Mucosa of descending colon (tissue), 3 donors: ENCODE measurements at regions not wholly inside any gene's neighbourhood (a gene's known extent, or its start where the extent isn't known, plus 50 kb on each side); places are given as distances from the start of the nearest gene placed in this dataset.

Source experiments
- ATAC-seq: fragments of 200-7000 bp; cut with Tn5 transposase; one replicate; pipeline ENCODE4 v1.9.1; 2020; ENCODE audit warnings: mild to moderate bottlenecking, moderate library complexity
- DNase-seq, 3 donors: peaks; one replicate each; pipeline ENCODE4 v3.0.0-alpha.2; 2020
- H3K36me3 ChIP-seq: fragments of 200-600 bp; one replicate; pipeline ENCODE4 v1.8.0; 2021; ENCODE audit warnings: low read depth, mild to moderate bottlenecking
- H3K4me1 ChIP-seq: fragments of 200-600 bp; one replicate; pipeline ENCODE4 v1.8.0; 2021; ENCODE audit warnings: low read depth, mild to moderate bottlenecking
- H3K4me3 ChIP-seq: fragments of 200-600 bp; one replicate; pipeline ENCODE4 v1.8.0; 2021; ENCODE audit warnings: mild to moderate bottlenecking
- H3K9me3 ChIP-seq: fragments of 200-600 bp; one replicate; pipeline ENCODE4 v1.8.0; 2021; ENCODE audit warnings: mild to moderate bottlenecking
- intact Hi-C, 2 donors: fragments of 100-400 bp; cut with DNase I in 1 of 2; cut with micrococcal nuclease in 1 of 2; formaldehyde crosslinking; loops; one replicate each; pipeline versions ENCODE4 v1.11.0 to v1.11.1; 2022; cut with DNase I, micrococcal nuclease
- TF ChIP-seq, protein P1 (sequence below): fragments of 200-600 bp; IDR thresholded peaks from one replicate; pipeline ENCODE4 v1.8.0; 2022; ENCODE audit warnings: antibody characterized with exemption, mild to moderate bottlenecking
- donor health status: DM: no; HTN: no; CAD: no; lungs with moderate emphysema.
- donor health status: DM: no; HTN: no; CAD: no.
- donor health status: DM: no; HTN: yes; CAD: no.

DNA sequence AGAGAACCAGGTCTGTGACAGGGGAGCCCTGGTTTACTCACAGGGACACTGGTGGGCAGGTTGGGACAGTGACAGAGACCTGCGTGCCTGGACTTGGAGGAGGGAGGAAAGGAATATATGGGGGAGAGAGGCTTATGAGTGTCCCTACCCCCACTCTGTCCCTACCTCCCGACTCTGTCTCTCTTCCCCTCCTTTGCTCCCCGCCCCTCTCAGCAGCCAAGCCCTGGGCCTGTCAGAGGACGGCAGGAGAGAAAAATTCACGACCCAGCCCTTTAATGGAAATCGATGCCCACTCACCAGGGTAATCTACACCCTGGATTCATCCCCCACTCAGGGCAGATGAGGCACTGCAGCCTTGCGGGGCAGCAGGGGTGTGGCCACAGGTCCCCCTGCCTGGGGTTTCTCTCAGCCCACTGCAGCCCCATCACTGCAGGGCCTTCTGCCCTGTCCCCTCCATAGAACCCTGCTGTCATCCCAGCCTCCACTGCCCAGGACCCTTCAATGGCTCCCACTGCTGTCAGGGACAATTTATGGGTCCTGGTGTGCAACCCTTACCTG is 135.9 kb upstream of the LINGO1 start:
- intact Hi-C loops, result no loop called here
- no peaks in the 10 kb centered on the region for H3K9me3 ChIP-seq
- H3K4me3 ChIP-seq, result no peak overlapping the region
- DNase-seq (no peak), ATAC-seq (no peak)
- no peaks in the 10 kb centered on the region for H3K36me3 ChIP-seq
- no peaks in the 10 kb centered on the region for H3K4me1 ChIP-seq
- TF ChIP-seq, protein P1, sequence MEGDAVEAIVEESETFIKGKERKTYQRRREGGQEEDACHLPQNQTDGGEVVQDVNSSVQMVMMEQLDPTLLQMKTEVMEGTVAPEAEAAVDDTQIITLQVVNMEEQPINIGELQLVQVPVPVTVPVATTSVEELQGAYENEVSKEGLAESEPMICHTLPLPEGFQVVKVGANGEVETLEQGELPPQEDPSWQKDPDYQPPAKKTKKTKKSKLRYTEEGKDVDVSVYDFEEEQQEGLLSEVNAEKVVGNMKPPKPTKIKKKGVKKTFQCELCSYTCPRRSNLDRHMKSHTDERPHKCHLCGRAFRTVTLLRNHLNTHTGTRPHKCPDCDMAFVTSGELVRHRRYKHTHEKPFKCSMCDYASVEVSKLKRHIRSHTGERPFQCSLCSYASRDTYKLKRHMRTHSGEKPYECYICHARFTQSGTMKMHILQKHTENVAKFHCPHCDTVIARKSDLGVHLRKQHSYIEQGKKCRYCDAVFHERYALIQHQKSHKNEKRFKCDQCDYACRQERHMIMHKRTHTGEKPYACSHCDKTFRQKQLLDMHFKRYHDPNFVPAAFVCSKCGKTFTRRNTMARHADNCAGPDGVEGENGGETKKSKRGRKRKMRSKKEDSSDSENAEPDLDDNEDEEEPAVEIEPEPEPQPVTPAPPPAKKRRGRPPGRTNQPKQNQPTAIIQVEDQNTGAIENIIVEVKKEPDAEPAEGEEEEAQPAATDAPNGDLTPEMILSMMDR, result no peak

- no peak for ATAC-seq
Observed at GRCh38 chr15:77768107-77768506, 135.4 kb upstream of the LINGO1 start.

DNA sequence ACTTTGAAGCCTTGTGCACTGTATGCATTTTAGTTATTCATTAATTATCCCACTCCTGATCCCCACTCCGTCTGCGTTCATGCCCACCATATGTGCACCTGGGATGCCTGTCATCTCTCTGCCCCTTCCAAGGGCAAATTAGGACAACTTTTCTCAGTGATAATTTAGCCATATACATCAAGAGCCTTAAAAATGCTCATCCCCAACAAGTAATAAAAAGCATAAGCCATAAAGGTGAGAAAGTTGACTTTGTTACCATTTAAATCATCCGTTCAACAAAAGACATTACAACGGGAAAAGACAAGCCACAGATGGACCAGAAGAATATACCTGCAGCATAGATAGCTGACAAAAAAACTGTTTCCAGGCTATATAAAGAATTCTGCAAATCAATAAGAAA is 131.4 kb upstream of the LINGO1 start:
- ATAC-seq, result no peak
- no peak for DNase-seq
- H3K4me1 ChIP-seq, result no peaks in the 10 kb centered on the region
- intact Hi-C loops, result no loop called here
- TF ChIP-seq, protein P1, result no peak
- H3K36me3 ChIP-seq, result no peaks in the 10 kb centered on the region
- no peak overlapping the region for H3K4me3 ChIP-seq
- H3K9me3 ChIP-seq, result no peaks in the 10 kb centered on the region

More at GRCh38 chr15:77768107-77768506, 135.4 kb upstream of the LINGO1 start:
- no peaks in the 10 kb centered on the region for H3K4me1 ChIP-seq
- TF ChIP-seq, protein P1, result no peak
- H3K9me3 ChIP-seq, result no peaks in the 10 kb centered on the region
- no peaks in the 10 kb centered on the region for H3K36me3 ChIP-seq
- intact Hi-C loops, result no loop called here
- no peak overlapping the region for H3K4me3 ChIP-seq
- no peak for DNase-seq

DNA sequence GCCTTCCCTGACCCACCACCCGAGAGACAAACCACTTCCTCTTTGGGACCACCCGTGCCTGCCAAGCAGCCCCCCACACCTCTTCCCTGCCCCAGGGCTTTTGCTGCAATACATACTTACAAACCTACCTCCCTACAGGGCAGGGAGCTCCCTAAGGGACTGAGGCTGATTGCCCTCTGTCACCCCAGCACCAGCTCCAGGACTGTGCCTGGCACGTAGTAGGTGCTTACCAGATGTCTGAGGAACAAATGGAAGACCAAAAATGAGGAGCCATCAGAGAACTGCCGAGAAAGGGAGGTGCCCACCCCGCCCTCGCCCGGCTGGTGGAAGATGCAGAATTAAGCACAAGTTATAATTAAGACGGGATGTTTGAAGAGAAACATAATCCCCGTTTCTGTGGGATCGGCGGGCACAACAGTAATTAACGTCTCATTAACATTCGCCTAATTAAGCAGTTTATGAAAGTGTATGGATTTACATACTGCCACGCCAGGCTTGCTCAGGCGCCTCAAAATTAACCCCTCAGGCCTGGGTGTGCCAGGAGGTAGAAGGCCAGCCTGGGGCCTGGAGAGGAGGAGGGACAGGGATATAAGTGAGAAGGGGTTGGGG is 130.1 kb upstream of the LINGO1 start:
- H3K4me3 ChIP-seq, result no peak overlapping the region
- no peaks in the 10 kb centered on the region for H3K9me3 ChIP-seq
- no peak for ATAC-seq
- DNase-seq, result no peak
- intact Hi-C loops, result no loop called here
- TF ChIP-seq, protein P1, result no peak
- H3K36me3 ChIP-seq, result no peaks in the 10 kb centered on the region
- H3K4me1 ChIP-seq, result no peaks in the 10 kb centered on the region

DNA sequence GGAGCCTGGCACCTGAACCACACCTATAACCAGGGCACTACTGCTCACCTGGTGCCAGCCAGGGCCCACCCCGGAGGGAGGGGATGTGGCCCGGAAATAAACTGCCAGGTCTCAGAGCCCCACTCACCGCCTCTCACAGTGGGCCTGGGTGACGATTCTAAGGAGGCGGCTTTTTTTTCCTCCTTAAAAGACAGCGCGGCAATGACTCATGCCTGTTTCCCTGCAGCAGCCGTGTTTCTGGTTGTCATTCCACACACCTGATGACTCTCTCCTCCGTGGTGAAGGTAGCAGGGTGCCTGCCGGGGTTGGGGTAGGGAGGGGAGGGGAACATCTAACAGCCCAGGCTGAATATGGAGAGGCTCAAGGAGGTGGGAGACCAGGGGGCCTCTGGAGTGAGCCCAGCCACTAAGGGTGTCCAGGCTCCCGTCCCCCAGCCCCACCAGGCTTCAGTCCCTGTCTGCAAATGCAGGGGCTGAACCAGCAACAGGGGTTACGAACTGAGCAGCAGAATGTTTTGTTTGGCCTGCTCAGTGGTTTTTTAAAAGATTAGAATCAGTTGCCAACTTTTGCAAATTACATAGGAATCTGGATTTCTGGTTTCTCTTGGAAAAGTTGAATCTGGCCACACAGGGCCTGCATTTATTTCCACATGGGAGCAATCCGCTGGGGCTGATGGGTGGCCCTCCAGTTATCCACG is 127.3 kb upstream of the LINGO1 start:
- H3K36me3 ChIP-seq, result no peaks in the 10 kb centered on the region
- no peak for DNase-seq
- intact Hi-C loops, result no loop called here
- TF ChIP-seq, protein P1, result no peak
- H3K9me3 ChIP-seq, result no peaks in the 10 kb centered on the region
- ATAC-seq, result no peak
- no peaks in the 10 kb centered on the region for H3K4me1 ChIP-seq
- no peak overlapping the region for H3K4me3 ChIP-seq
